ES-I3 (cell line): ENCODE measurements at regions not wholly inside any gene's neighbourhood (a gene's known extent, or its start where the extent isn't known, plus 50 kb on each side); places are given as distances from the start of the nearest gene placed in this dataset.

Source experiments
- H3K36me3 ChIP-seq: 2 replicates; pipeline ENCODE4 v1.6.1; 2013; ENCODE audit warnings: mild to moderate bottlenecking, low read length, control low read depth, moderate library complexity; ENCODE audit not compliant: insufficient read depth
- H3K4me1 ChIP-seq: 2 replicates; pipeline ENCODE4 v1.6.1; 2013; ENCODE audit warnings: mild to moderate bottlenecking, control low read depth, low read length; ENCODE audit not compliant: insufficient read depth
- H3K9ac ChIP-seq: 2 replicates; pipeline ENCODE4 v1.6.1; 2013; ENCODE audit warnings: low read depth, mild to moderate bottlenecking, low read length, moderate library complexity
- H3K9me3 ChIP-seq: 2 replicates; pipeline ENCODE4 v1.6.1; 2013; ENCODE audit warnings: mild to moderate bottlenecking, low read length, moderate library complexity; ENCODE audit not compliant: control insufficient read depth, insufficient read depth

DNA sequence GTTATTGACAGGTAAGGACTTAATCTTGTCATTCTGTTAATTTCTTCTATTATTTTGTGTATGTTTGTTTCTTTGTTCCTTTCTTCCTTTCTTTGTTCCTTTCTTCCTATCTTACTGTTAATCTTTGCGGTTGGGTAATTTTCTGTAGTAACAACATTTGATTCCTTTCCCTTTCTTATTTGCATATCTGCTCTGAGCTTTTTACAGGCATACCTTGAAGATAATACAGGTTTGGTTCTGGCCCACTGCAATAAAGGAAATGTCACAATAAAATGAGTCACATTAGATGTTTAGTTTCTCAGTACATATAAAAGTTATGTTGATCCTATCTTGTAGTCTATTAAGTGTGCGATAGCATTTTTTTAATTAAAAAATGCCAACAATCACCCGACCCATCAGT, 440.7 kb downstream of the NFIB start:
- H3K9ac ChIP-seq, result no peak overlapping the region
- H3K4me1 ChIP-seq, result no peaks in the 10 kb centered on the region
- no peaks in the 10 kb centered on the region for H3K36me3 ChIP-seq
- H3K9me3 ChIP-seq, result no peaks in the 10 kb centered on the region

GRCh38 chr9:13868336-13868735, 445.6 kb downstream of the NFIB start:
- no peak overlapping the region for H3K9ac ChIP-seq

GRCh38 chr9:13865869-13866268, 448.1 kb downstream of the NFIB start:
- Histone ChIP-seq H3K4me1 (peaks cover 17% of the 10 kb centered on the region), H3K9me3 (no peaks in the 10 kb centered on the region), H3K36me3 (no peaks in the 10 kb centered on the region), H3K9ac (no peak overlapping the region)

More at GRCh38 chr9:13868336-13868735, 445.6 kb downstream of the NFIB start:
- Histone ChIP-seq H3K4me1 (no peaks in the 10 kb centered on the region), H3K9me3 (no peaks in the 10 kb centered on the region), H3K36me3 (no peaks in the 10 kb centered on the region)

- no peaks in the 10 kb centered on the region for H3K36me3 ChIP-seq
- peaks cover 28% of the 10 kb centered on the region for H3K4me1 ChIP-seq
- H3K9me3 ChIP-seq, result no peaks in the 10 kb centered on the region
- no peak overlapping the region for H3K9ac ChIP-seq
Observed at GRCh38 chr9:13863112-13863511, 450.8 kb downstream of the NFIB start.

GRCh38 chr9:13862654-13863053, 451.3 kb downstream of the NFIB start:
- H3K9ac ChIP-seq, result no peak overlapping the region
- no peaks in the 10 kb centered on the region for H3K36me3 ChIP-seq
- H3K9me3 ChIP-seq, result no peaks in the 10 kb centered on the region
- peaks cover 28% of the 10 kb centered on the region for H3K4me1 ChIP-seq

GRCh38 chr9:13860946-13861640, 452.8 kb downstream of the NFIB start:
- H3K4me1 ChIP-seq, result peaks cover 28% of the 10 kb centered on the region
- no peaks in the 10 kb centered on the region for H3K36me3 ChIP-seq
- H3K9me3 ChIP-seq, result no peaks in the 10 kb centered on the region
- no peak overlapping the region for H3K9ac ChIP-seq

DNA sequence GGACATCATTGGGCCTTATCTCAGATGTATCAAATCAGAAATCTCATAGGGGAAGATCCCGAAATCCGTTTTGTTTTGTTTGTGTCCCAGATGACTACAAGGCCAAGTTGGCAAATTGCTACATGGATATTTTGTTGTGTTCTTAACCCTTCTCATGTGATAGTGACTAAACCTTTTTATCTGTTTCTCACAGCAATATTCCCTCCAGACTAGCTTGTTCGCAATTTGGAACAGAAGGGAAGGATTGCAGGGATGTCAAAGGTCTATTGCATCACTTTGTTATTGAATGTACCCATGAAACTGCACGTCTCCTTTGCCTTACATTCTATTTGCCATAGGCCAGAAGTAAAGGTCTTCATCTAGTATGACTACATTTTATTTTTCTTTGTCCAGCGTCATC, 453.9 kb downstream of the NFIB start:
- Histone ChIP-seq H3K4me1 (peaks cover 28% of the 10 kb centered on the region), H3K36me3 (no peaks in the 10 kb centered on the region), H3K9ac (no peak overlapping the region), H3K9me3 (no peaks in the 10 kb centered on the region)

- no peak overlapping the region for H3K9ac ChIP-seq
- no peaks in the 10 kb centered on the region for H3K9me3 ChIP-seq
- H3K36me3 ChIP-seq, result no peaks in the 10 kb centered on the region
- H3K4me1 ChIP-seq, result peaks cover 21% of the 10 kb centered on the region
Observed at GRCh38 chr9:13857521-13857920, 456.4 kb downstream of the NFIB start.

GRCh38 chr9:13847270-13847669, 466.7 kb downstream of the NFIB start:
- no peaks in the 10 kb centered on the region for H3K4me1 ChIP-seq
- H3K36me3 ChIP-seq, result no peaks in the 10 kb centered on the region
- no peak overlapping the region for H3K9ac ChIP-seq
- no peaks in the 10 kb centered on the region for H3K9me3 ChIP-seq

GRCh38 chr9:13845460-13845859, 468.5 kb downstream of the NFIB start:
- no peak overlapping the region for H3K9ac ChIP-seq
- no peaks in the 10 kb centered on the region for H3K9me3 ChIP-seq
- H3K4me1 ChIP-seq, result no peaks in the 10 kb centered on the region
- no peaks in the 10 kb centered on the region for H3K36me3 ChIP-seq

DNA sequence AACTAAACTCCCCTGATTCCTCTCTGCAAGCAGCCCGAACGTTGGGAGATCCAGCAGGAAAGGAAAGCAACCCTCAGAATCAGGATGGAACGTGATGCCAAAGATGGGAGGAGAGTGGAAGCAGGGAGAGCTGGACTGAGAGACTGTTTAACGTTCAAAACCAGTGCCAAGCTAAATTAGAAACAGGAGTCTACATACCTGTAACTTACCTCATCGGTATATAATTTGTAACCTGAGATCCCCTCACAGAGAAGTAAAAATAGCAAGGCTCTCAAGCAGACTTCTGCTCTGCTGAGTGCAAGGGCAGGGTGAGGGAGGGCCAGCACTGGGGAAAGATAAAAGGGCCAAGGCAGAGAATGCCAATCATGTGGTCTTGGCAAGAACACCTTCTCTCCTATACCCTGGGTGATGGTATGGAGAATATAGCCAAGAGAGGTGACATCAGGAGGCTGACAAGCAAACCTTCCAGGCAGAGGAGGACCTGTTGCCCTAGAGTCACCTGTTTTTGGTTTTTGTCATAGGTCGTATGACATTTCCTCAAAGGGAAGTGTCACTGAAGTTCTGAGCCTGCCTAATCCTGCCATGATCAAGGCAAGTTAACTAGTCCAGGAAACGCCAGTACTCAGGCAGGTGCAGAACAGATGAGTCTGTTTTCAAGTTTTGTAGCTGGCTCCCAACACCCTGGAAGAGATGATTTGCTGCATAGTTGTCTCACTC, 472.0 kb downstream of the NFIB start:
- Histone ChIP-seq H3K4me1 (no peaks in the 10 kb centered on the region), H3K9me3 (no peaks in the 10 kb centered on the region), H3K36me3 (no peaks in the 10 kb centered on the region), H3K9ac (no peak overlapping the region)

- Histone ChIP-seq H3K36me3 (no peaks in the 10 kb centered on the region), H3K9me3 (peaks cover 23% of the 10 kb centered on the region), H3K4me1 (no peaks in the 10 kb centered on the region), H3K9ac (no peak overlapping the region)
Observed at GRCh38 chr9:13832446-13832845, 481.5 kb downstream of the NFIB start.

- H3K4me1 ChIP-seq, result no peaks in the 10 kb centered on the region
- no peak overlapping the region for H3K9ac ChIP-seq
- H3K36me3 ChIP-seq, result no peaks in the 10 kb centered on the region
- no peaks in the 10 kb centered on the region for H3K9me3 ChIP-seq
Observed at GRCh38 chr9:13823026-13823425, 490.9 kb downstream of the NFIB start.

DNA sequence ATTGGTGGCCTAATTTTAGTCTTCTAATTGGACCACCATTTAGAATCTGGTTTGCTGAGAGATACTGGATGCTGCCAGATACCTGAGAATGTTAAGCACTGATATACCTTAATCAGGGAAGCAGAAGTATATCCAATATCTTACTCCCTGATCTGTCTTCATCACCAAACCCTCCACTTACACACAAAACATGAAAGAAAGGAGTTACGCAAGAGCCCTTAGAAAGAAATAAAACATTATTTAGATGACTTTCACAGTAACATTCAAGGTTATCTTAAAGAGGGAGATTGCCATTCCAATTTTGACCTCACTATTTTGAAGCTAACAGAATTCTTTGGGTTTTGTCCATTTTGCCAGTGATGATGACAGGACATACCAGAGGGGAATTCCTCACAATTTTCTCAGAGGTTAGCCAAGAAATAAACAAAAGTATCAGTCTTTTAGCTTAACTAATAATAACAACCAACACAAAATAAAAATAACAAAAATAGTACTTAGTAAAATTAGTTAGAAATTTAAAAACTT, 496.1 kb downstream of the NFIB start:
- H3K9ac ChIP-seq, result no peak overlapping the region
- no peaks in the 10 kb centered on the region for H3K36me3 ChIP-seq
- H3K9me3 ChIP-seq, result no peaks in the 10 kb centered on the region
- no peaks in the 10 kb centered on the region for H3K4me1 ChIP-seq

DNA sequence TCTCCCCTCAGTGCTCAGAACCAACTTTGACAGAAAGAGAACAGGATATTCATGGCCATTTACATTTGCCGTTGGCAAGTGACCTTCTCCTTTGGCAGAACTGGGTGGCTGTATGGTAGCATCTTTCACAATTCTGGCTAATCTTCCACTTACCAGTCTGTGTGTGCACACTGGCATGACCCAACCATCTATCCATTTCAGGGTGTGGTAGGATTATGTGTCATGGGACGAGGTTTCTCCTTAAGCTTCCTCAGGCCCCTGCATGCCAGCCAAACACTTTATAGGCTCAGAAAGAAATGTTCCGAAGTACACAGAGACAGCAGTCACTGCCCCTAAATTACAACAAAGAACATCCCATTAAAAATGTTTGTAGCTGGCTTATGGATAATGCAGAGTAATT, 497.1 kb downstream of the NFIB start:
- Histone ChIP-seq H3K36me3 (no peaks in the 10 kb centered on the region), H3K9me3 (no peaks in the 10 kb centered on the region), H3K9ac (no peak overlapping the region), H3K4me1 (no peaks in the 10 kb centered on the region)
